Heart left ventricle (tissue), 13 donors: ENCODE measurements at regions not wholly inside any gene's neighbourhood (a gene's known extent, or its start where the extent isn't known, plus 50 kb on each side); places are given as distances from the start of the nearest gene placed in this dataset.
"Not testable (repeated sequence)": the region's sequence is repeated elsewhere in the genome, so short reads cannot be mapped to it uniquely, and the experiment has no call there.

Experiments
- CTCF ChIP-seq, 12 donors: fragments of 200-600 bp; sonication (generic) in 4 of 12; IDR thresholded peaks; one replicate each; pipeline versions ENCODE4 v1.5.0 to v1.8.0; 2018 to 2022; ENCODE audit warnings: antibody characterized with exemption in 12 of 12, mild to moderate bottlenecking in 5 of 12
- POLR2A ChIP-seq, 2 donors: fragments of 450-650 bp; IDR thresholded peaks; one replicate each; pipeline ENCODE4 v1.6.1; 2017; ENCODE audit warnings: antibody characterized with exemption in 2 of 2, mild to moderate bottlenecking in 2 of 2, moderate library complexity in 2 of 2
- donor health status: ischemic (EF 13 %, LVEDD 7.1; RV severe dilation, severe dysfunction).
- donor health status: DM: no; HTN: yes; CAD: no.
- donor health status: DM: no; HTN: no; CAD: no.
- donor health status: ischemic (EF 25% LVEDD 6.9; RV normal size, moderate dysfunction).
- donor health status: ischemic (EF 25% LVEDD 5.7; RV mildly dilated, moderate dysfunction).
- donor health status: ischemic (EF 35%, LVEDD 5.7; RV mildly dilated, moderate dysfunction).
- donor health status: nonischemic (EF 11% LVEDD 7.7; RV severe dilation, severe dysfunction).
- donor health status: DM: yes; HTN: yes; CAD: no.
- donor health status: PGD.
- donor health status: ischemic (EF 29% LVEDD 5.4; RV normal size, mild dysfunction).
- donor health status: nonischemic (EF 23%, LVEDD 6.1; RV moderate dilation, normal function).

DNA sequence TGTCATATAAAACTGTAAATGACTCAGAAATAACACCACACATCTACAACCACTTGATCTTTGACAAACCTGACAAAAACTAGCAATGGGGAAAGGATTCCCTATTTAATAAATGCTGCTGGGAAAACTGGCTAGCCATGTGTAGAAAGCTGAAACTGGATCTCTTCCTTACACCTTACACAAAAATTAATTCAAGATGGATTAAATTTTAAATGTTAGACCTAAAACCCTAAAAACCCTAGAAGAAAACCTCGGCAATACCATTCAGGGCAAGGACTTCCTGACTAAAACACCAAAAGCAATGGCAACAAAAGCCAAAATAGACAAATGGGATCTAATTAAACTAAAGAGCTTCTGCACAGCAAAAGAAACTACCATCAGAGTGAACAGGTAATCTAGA, 1315.3 kb upstream of the CNTN5 start:
- TF ChIP-seq POLR2A, CTCF (IDR thresholded peaks at IDR 0.05): not testable (repeated sequence)
